NB4 (cell line): ENCODE measurements at regions not wholly inside any gene's neighbourhood (a gene's known extent, or its start where the extent isn't known, plus 50 kb on each side); places are given as distances from the start of the nearest gene placed in this dataset.

ENCODE experiments used
- DNase-seq: peaks from one replicate; pipeline ENCODE4 v3.0.0; 2010; ENCODE audit warnings: low read depth
- H3K4me3 ChIP-seq: one replicate; pipeline ENCODE4 v1.5.1; 2011; ENCODE audit warnings: mild to moderate bottlenecking, low read depth, low read length, moderate library complexity
- MYC ChIP-seq: IDR thresholded peaks from 2 replicates; pipeline ENCODE4 v1.6.1; 2011; ENCODE audit warnings: low read depth, low read length
- POLR2A ChIP-seq: IDR thresholded peaks from 2 replicates; pipeline ENCODE4 v1.6.1; 2011; ENCODE audit warnings: mild to moderate bottlenecking; ENCODE audit not compliant: insufficient read length; ENCODE audit errors: extremely low read depth
- TF ChIP-seq, protein P1 (sequence below): IDR thresholded peaks from 2 replicates; pipeline ENCODE4 v1.6.1; 2011; ENCODE audit warnings: low read depth, low read length
- TF ChIP-seq, protein P2 (sequence below): IDR thresholded peaks from one replicate; pipeline ENCODE4 v1.5.1; 2012; ENCODE audit warnings: low read depth, low read length

DNA sequence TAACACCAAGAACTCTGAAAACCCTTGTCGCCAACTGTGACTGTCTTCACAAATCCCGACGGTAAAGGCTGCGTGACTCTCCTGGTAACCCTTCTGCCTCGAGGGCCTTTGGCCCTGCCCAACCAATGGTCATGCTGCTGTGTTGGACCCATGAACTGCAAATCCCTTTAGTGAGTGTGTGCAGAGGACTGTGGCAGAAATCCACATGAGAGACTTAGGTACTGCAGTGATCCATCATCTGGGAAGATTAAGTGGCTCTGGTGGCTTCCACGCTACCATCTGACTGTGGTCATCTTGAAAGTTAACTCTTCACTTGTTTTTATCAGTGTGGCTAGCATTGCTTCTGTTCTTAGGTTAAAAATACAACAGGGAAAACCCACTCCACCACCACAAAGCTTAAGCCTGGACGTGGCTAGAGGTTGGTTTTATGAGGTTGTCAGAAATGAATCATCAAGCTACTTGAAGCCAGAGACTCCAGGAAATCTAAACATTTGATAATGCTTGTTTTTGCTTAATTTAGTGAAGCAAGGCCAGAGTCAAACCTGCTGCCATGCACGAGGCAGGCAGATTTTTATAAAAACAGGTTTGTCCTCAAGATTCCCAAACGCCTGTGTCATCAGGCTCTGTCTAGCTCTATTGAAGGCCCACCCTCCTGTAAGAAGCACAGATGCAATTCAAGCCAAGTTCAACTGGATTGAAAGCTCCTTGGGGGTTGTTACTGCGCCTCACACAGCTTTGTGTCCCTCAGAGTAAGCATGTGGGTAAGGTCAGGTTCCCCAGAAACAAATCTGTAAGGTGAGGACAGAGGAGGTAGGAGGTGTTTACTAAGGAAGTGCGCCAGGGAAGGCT is 52.7 kb upstream of the ERCC6L2 start:
- H3K4me3 ChIP-seq, result no peak overlapping the region
- DNase-seq, result peak; percentile 64
- TF ChIP-seq POLR2A (no peak), MYC (no peak)
- TF ChIP-seq, protein P1, sequence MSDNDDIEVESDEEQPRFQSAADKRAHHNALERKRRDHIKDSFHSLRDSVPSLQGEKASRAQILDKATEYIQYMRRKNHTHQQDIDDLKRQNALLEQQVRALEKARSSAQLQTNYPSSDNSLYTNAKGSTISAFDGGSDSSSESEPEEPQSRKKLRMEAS, result no peak
- TF ChIP-seq, protein P2, sequence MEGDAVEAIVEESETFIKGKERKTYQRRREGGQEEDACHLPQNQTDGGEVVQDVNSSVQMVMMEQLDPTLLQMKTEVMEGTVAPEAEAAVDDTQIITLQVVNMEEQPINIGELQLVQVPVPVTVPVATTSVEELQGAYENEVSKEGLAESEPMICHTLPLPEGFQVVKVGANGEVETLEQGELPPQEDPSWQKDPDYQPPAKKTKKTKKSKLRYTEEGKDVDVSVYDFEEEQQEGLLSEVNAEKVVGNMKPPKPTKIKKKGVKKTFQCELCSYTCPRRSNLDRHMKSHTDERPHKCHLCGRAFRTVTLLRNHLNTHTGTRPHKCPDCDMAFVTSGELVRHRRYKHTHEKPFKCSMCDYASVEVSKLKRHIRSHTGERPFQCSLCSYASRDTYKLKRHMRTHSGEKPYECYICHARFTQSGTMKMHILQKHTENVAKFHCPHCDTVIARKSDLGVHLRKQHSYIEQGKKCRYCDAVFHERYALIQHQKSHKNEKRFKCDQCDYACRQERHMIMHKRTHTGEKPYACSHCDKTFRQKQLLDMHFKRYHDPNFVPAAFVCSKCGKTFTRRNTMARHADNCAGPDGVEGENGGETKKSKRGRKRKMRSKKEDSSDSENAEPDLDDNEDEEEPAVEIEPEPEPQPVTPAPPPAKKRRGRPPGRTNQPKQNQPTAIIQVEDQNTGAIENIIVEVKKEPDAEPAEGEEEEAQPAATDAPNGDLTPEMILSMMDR, result no peak

DNA sequence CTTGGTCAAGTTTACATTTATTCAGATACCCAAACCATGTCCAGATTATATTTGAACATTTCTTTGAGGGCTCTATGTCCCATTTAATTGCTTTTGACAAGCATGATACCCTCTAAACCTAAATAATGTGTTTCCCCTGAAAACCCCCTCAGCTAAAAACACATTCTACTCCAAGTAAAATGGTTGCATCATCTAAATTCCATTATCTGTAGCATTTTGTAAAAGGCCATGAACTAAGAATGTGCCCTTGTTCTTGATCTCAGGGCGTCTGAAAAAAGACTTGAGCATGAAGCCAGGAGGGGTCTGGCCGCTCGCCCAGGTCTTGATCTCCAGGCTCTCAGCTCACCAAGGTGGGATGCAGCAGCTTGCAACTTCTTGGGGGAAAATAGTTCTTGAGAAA is 53.5 kb upstream of the ERCC6L2 start:
- DNase-seq, result no peak
- no peak overlapping the region for H3K4me3 ChIP-seq
- TF ChIP-seq, protein P1, result no peak
- TF ChIP-seq POLR2A, result no peak
- no peak for TF ChIP-seq MYC
- TF ChIP-seq, protein P2, result no peak

DNA sequence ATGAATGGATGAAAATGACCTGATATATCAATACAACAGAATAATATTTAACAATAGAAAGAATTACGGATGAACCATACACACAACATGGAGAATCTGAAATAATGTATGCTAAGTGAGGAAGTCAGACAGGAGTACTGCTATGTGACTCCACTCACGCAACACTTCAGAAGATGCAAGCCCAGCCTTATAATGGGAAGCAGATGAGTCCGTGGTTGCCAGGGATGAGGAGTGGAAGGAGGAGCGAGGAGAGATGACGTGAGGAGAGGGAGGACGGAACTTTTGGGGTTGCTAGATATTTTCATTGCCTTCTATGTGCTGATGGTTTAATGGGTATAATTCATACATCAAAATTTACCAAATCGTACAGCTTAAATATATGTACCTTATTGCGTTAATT is 55.4 kb upstream of the ERCC6L2 start:
- TF ChIP-seq POLR2A, result no peak
- TF ChIP-seq, protein P2, result no peak
- H3K4me3 ChIP-seq, result no peak overlapping the region
- DNase-seq, result no peak

DNA sequence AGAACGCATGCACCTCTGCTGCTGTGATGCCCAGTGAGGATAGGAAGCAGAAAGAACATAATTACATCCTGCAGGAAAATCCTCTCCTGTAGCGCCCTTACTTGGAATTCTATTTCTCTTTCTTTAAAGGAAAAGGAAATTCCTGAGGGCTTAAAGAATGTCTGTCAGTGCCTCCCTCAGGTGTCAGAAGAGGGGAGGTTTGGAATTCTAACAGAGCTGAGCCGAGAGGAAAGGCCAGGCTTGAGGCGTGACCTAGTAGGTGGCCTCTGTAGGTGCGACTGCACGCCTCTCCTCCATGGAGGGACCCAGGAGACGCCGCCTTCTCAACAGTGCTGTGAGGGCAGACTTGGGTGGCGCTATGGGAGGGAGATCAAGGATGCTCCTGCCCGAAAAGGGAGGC is 55.9 kb upstream of the ERCC6L2 start:
- no peak for TF ChIP-seq MYC
- no peak for TF ChIP-seq POLR2A
- TF ChIP-seq, protein P2, result no peak
- TF ChIP-seq, protein P1, result no peak
- no peak overlapping the region for H3K4me3 ChIP-seq
- DNase-seq, result no peak

DNA sequence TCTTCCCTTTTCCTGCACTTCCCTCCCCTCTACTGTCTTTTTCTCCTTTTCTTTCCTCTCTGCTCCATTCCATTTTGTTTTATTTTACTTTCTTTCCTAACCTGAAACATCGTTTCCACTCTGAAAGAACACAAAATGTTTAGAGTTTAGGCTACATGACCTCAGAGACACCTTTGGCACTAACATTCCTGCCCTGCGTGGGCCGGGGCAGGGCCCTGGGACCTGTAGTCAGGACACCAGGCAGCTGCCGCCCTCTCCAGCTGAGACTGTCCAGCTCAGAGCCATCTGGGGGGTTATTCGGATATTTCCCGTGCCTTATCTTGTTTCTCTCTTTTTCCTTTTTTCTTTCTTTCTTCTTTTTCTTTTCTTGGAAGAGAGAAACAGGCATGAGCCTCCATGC is 58.3 kb upstream of the ERCC6L2 start:
- no peak overlapping the region for H3K4me3 ChIP-seq
- TF ChIP-seq MYC, result no peak
- no peak for TF ChIP-seq POLR2A
- TF ChIP-seq, protein P1, result no peak
- TF ChIP-seq, protein P2, result no peak
- DNase-seq, result no peak

DNA sequence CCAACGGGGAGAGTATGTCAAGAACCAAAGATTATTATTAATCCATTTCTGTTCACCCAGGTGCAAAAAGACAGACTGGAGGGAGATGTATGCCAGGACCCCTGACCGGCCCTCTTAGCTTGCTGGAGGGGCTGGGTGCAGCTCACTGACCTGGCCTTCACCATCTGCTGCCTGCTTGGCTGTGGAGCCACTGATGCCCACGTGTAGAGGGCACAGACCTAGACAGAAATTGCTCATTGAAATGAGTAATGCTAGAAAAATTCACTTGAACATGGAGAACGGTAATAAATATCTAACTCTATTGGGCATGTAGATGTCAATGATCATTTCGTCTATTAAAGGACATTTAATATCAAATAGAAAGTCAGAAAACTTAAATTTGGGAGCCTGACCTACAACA is 58.8 kb upstream of the ERCC6L2 start:
- TF ChIP-seq, protein P2, result no peak
- no peak for TF ChIP-seq POLR2A
- no peak for DNase-seq
- H3K4me3 ChIP-seq, result no peak overlapping the region
